ENCODE measurements at regions not wholly inside any gene's neighbourhood (a gene's known extent, or its start where the extent isn't known, plus 50 kb on each side); places are given as distances from the start of the nearest gene placed in this dataset.

- no peak overlapping the region for H3K4me3 ChIP-seq (ENCODE audit: low read depth, low read length)
- TF ChIP-seq, protein P1, sequence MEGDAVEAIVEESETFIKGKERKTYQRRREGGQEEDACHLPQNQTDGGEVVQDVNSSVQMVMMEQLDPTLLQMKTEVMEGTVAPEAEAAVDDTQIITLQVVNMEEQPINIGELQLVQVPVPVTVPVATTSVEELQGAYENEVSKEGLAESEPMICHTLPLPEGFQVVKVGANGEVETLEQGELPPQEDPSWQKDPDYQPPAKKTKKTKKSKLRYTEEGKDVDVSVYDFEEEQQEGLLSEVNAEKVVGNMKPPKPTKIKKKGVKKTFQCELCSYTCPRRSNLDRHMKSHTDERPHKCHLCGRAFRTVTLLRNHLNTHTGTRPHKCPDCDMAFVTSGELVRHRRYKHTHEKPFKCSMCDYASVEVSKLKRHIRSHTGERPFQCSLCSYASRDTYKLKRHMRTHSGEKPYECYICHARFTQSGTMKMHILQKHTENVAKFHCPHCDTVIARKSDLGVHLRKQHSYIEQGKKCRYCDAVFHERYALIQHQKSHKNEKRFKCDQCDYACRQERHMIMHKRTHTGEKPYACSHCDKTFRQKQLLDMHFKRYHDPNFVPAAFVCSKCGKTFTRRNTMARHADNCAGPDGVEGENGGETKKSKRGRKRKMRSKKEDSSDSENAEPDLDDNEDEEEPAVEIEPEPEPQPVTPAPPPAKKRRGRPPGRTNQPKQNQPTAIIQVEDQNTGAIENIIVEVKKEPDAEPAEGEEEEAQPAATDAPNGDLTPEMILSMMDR (conservative IDR thresholded peaks at IDR 0.05; ENCODE audit: low read depth, low read length) = no peak
- peak; percentile 60 for DNase-seq (ENCODE audit: low read depth)
Measured at GRCh38 chr3:117553461-117553860, 843.9 kb downstream of the TUSC7 start.

- TF ChIP-seq, protein P1 (conservative IDR thresholded peaks at IDR 0.05; ENCODE audit: low read depth, low read length) = no peak
- no peak overlapping the region for H3K4me3 ChIP-seq (ENCODE audit: low read depth, low read length)
- DNase-seq (ENCODE audit: low read depth) = no peak
Measured at GRCh38 chr3:117556646-117557407, 847.2 kb downstream of the TUSC7 start.

DNA sequence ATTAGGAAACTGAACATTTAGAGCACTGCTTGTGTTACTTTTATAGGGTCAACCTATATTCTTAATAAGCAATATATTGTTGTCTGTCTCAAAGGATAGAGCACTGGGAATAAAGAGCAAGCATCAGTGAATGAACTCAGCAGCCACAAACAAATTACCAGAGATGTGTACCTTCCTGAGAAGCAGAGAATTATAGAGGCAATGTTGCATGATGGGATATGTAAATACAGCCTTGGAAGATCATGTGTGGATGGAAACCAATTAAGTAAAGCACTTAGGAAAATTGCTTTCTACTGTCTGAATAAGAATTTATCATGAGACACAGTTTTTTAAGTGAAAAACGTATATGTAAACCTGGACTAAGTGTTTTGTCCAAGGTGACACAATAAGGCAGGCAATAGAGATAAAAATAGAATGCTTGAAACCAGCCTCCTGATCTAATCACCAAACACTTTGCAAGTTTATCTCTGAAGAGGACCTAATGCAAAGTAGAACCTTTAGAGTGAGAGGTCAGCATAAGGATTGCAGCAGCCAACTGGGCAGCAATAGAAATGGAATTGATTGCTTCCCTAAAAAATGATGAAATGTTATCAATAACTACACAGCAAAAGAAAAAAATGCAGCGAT, 848.0 kb downstream of the TUSC7 start:
- TF ChIP-seq, protein P1 (conservative IDR thresholded peaks at IDR 0.05; ENCODE audit: low read depth, low read length) = no peak
- no peak for DNase-seq (ENCODE audit: low read depth)
- H3K4me3 ChIP-seq (ENCODE audit: low read depth, low read length) = no peak overlapping the region

DNA sequence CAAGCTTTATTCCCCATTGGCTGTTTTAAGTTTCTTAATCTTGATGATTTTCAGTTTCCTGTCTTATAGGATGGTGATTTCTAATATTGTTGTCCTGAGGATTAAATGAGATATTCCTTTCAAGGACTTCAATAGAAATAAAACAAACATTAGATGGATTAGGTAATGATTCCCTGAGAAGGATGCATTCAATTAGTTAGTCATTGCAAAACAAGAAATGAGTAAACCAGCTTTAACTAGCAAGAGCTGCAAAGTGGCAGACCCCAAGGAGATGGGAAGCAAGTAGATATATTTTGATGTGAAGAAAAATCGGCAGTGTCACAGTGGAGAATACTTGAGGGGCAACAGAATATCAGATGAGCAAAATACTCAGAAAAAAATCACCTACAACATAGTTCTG, 849.1 kb downstream of the TUSC7 start:
- H3K4me3 ChIP-seq (ENCODE audit: low read depth, low read length) = no peak overlapping the region
- DNase-seq (ENCODE audit: low read depth) = no peak
- TF ChIP-seq, protein P1 (conservative IDR thresholded peaks at IDR 0.05; ENCODE audit: low read depth, low read length) = no peak

- no peak overlapping the region for H3K4me3 ChIP-seq (ENCODE audit: low read depth, low read length)
- DNase-seq (ENCODE audit: low read depth) = no peak
- TF ChIP-seq, protein P1 (conservative IDR thresholded peaks at IDR 0.05; ENCODE audit: low read depth, low read length) = no peak
Measured at GRCh38 chr3:117562000-117562399, 852.4 kb downstream of the TUSC7 start.

- DNase-seq (ENCODE audit: low read depth) = no peak
Measured at GRCh38 chr3:117563063-117563462, 853.5 kb downstream of the TUSC7 start.

More at GRCh38 chr3:117563063-117563462, 853.5 kb downstream of the TUSC7 start:
- no peak overlapping the region for H3K4me3 ChIP-seq (ENCODE audit: low read depth, low read length)
- TF ChIP-seq, protein P1 (conservative IDR thresholded peaks at IDR 0.05; ENCODE audit: low read depth, low read length) = no peak

Data from epithelial cell of proximal tubule (primary cell).